IPS-18c (cell line): ENCODE measurements at regions not wholly inside any gene's neighbourhood (a gene's known extent, or its start where the extent isn't known, plus 50 kb on each side); places are given as distances from the start of the nearest gene placed in this dataset.

Experiments used
- H3K4me3 ChIP-seq: 2 replicates; pipeline ENCODE4 v1.7.0; 2013; ENCODE audit warnings: low read depth, mild to moderate bottlenecking, low read length, moderate library complexity; ENCODE audit not compliant: insufficient read depth
- H3K9me3 ChIP-seq: one replicate; pipeline ENCODE4 v1.6.1; 2013; ENCODE audit warnings: mild to moderate bottlenecking, low read length, moderate library complexity; ENCODE audit not compliant: control insufficient read depth, insufficient read depth

- Histone ChIP-seq H3K9me3 (peaks cover 10% of the 10 kb centered on the region), H3K4me3 (no peak overlapping the region)
These were observed 59.3 kb upstream of the GRB10 start for GRCh38 chr7:50842041-50842440.

DNA sequence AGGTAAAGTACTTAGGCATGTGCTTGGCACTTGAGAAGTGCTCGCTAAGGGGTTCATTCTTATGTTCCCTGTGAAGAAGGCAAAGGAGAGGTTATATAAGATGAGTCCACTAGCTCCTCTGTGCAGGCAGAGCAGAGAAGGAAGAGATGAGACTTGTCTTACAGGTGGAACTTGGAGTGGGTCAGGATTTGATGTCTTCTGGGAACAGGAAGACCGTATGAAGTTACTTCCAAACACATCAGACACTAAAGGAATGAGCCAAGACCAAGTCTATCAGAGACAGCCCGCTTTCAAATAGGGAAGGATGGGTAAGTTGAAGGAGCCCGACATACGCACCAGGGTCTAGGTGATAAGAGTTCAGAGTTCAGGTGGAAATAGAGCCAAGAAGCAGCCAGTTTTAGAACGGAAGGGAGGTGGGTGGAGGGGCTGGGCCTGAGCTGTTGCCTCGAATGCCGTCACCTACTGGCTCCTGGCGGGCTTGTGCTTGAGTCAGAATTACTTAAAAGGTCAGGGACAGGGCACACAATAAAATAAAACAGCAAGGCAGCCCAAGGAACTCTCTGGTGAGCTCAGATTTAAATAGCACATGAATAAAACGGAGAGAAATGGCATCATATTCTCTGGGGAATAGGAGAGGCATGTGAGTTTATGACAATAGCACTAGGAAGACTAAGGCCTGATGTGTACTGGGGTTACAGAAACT, 56.1 kb upstream of the GRB10 start:
- peaks cover 4% of the 10 kb centered on the region for H3K9me3 ChIP-seq
- H3K4me3 ChIP-seq = no peak overlapping the region

DNA sequence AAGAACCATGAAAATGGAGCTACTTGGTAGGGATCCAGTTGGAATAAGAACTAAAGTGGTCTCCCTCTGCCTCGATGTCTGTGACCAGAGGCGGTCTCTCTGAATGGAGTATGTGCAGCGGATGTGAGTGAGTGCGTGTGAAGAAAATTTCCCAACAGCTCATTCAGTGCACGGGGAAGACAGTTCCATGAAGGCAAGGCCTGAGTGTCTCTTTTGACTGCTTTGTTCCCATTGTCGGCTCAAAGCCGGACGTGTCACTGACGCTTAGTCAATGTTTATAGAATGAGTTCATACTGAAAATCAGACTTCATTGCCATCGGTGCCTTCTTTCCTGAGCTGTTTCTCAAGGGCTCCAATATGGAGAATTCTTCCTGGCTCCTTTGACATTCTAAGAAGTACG, 55.3 kb upstream of the GRB10 start:
- H3K9me3 ChIP-seq = peaks cover 4% of the 10 kb centered on the region
- H3K4me3 ChIP-seq = no peak overlapping the region

GRCh38 chr7:50836646-50837045, 54.0 kb upstream of the GRB10 start:
- Histone ChIP-seq H3K4me3 (no peak overlapping the region), H3K9me3 (no peaks in the 10 kb centered on the region)

- Histone ChIP-seq H3K9me3 (no peaks in the 10 kb centered on the region), H3K4me3 (no peak overlapping the region)
These were observed 52.5 kb upstream of the GRB10 start for GRCh38 chr7:50835156-50835555.

- H3K9me3 ChIP-seq = no peaks in the 10 kb centered on the region
- H3K4me3 ChIP-seq = no peak overlapping the region
These were observed 52.0 kb upstream of the GRB10 start for GRCh38 chr7:50834679-50835078.

DNA sequence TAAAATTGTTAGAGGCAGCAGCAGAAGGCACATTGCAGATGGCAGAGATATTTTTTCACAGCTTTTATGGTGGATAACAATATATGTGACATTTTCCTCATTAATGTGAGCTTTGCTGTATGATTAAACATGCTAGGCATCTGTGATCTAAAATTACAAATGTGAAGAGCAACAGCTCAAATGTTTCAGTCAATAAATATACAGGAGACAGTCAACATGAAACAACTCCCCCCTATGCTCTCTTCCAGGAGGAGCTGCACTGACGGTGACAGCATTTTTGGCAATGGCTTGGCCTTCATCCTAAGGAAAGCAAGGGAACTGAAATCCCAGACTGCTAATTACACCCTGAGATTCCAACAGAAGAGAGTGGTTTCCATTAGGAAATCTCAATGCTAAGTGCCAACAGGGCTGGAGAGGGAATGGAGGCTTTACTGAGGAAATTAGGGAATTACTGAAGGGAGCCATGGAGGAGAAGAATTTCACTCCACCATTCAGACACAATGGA, 51.4 kb upstream of the GRB10 start:
- H3K9me3 ChIP-seq = no peaks in the 10 kb centered on the region
- no peak overlapping the region for H3K4me3 ChIP-seq

GRCh38 chr7:50832744-50833143, 50.0 kb upstream of the GRB10 start:
- no peaks in the 10 kb centered on the region for H3K9me3 ChIP-seq
- H3K4me3 ChIP-seq = no peak overlapping the region
